ENCODE measurements at regions not wholly inside any gene's neighbourhood (a gene's known extent, or its start where the extent isn't known, plus 50 kb on each side); places are given as distances from the start of the nearest gene placed in this dataset.
A peak's percentile ranks its signal among the peaks of the same experiment; 100 is the strongest.

GRCh38 chr4:26028133-26028792 lies 114.2 kb downstream of the SMIM20 start:
- no peak overlapping the region for H3K4me3 ChIP-seq (ENCODE audit: low read depth, low read length)
- no peak for DNase-seq (ENCODE audit: low read depth)
- TF ChIP-seq CTCF (IDR thresholded peaks at IDR 0.05; ENCODE audit: insufficient read depth, low read length), result no peak

- TF ChIP-seq CTCF (IDR thresholded peaks at IDR 0.05; ENCODE audit: insufficient read depth, low read length), result peak; percentile 89
- H3K4me3 ChIP-seq (ENCODE audit: low read depth, low read length), result no peak overlapping the region
- peak; percentile 68 for DNase-seq (ENCODE audit: low read depth)
Measured at GRCh38 chr4:26028793-26029567, 115.0 kb downstream of the SMIM20 start.

- H3K4me3 ChIP-seq (ENCODE audit: low read depth, low read length), result no peak overlapping the region
- no peak for DNase-seq (ENCODE audit: low read depth)
- no peak for TF ChIP-seq CTCF (IDR thresholded peaks at IDR 0.05; ENCODE audit: insufficient read depth, low read length)
Measured at GRCh38 chr4:26029568-26030131, 115.6 kb downstream of the SMIM20 start.

- no peak for DNase-seq (ENCODE audit: low read depth)
- H3K4me3 ChIP-seq (ENCODE audit: low read depth, low read length), result no peak overlapping the region
- no peak for TF ChIP-seq CTCF (IDR thresholded peaks at IDR 0.05; ENCODE audit: insufficient read depth, low read length)
Measured at GRCh38 chr4:26030260-26030667, 116.2 kb downstream of the SMIM20 start.

GRCh38 chr4:26030780-26031179 lies 116.8 kb downstream of the SMIM20 start:
- no peak for TF ChIP-seq CTCF (IDR thresholded peaks at IDR 0.05; ENCODE audit: insufficient read depth, low read length)
- H3K4me3 ChIP-seq (ENCODE audit: low read depth, low read length), result no peak overlapping the region
- no peak for DNase-seq (ENCODE audit: low read depth)

- TF ChIP-seq CTCF (IDR thresholded peaks at IDR 0.05; ENCODE audit: insufficient read depth, low read length), result no peak
- DNase-seq (ENCODE audit: low read depth), result no peak
- H3K4me3 ChIP-seq (ENCODE audit: low read depth, low read length), result no peak overlapping the region
Measured at GRCh38 chr4:26031704-26032103, 117.7 kb downstream of the SMIM20 start.
